Mucosa of rectum (tissue), 2 donors: ENCODE measurements at regions not wholly inside any gene's neighbourhood (a gene's known extent, or its start where the extent isn't known, plus 50 kb on each side); places are given as distances from the start of the nearest gene placed in this dataset.

ENCODE experiments used
- H3K27ac ChIP-seq, 2 donors: one replicate each; pipeline ENCODE4 v1.7.0; 2013; ENCODE audit warnings: inconsistent platforms in 2 of 2, low read depth in 2 of 2, low read length in 2 of 2
- H3K27me3 ChIP-seq, 2 donors: one replicate each; pipeline ENCODE4 v1.7.0; 2013; ENCODE audit warnings: low read length in 2 of 2; ENCODE audit not compliant: control insufficient read depth in 2 of 2, insufficient read depth in 2 of 2
- H3K36me3 ChIP-seq, 2 donors: one replicate each; pipeline ENCODE4 v1.7.0; 2013; ENCODE audit warnings: low read length in 2 of 2; ENCODE audit not compliant: control insufficient read depth in 2 of 2, insufficient read depth in 2 of 2
- H3K4me1 ChIP-seq, 2 donors: one replicate each; pipeline ENCODE4 v1.7.0; 2013; ENCODE audit warnings: low read length in 2 of 2, mild to moderate bottlenecking in 1 of 2; ENCODE audit not compliant: control insufficient read depth in 2 of 2, insufficient read depth in 2 of 2
- H3K4me3 ChIP-seq, 2 donors: one replicate each; pipeline ENCODE4 v1.7.0; 2013; ENCODE audit warnings: low read length in 2 of 2
- H3K9ac ChIP-seq, 2 donors: one replicate each; pipeline ENCODE4 v1.7.0; 2013; ENCODE audit warnings: low read length in 2 of 2, low read depth in 1 of 2, mild to moderate bottlenecking in 1 of 2
- H3K9me3 ChIP-seq, 2 donors: one replicate each; pipeline ENCODE4 v1.7.0; 2013; ENCODE audit warnings: low read length in 2 of 2; ENCODE audit not compliant: control insufficient read depth in 2 of 2
- donor health status: healthy.
- donor health status: Normal muscosa, but diverticular disease.

GRCh38 chr6:92791403-92791802 is 628.0 kb downstream of the EPHA7 start:
- Histone ChIP-seq H3K9me3 (no peaks in the 10 kb centered on the region), H3K27ac (no peak overlapping the region), H3K36me3 (no peaks in the 10 kb centered on the region), H3K4me3 (no peak overlapping the region), H3K9ac (no peak overlapping the region), H3K4me1 (no peaks in the 10 kb centered on the region), H3K27me3 (no peaks in the 10 kb centered on the region)

GRCh38 chr6:92790381-92790780 is 629.0 kb downstream of the EPHA7 start:
- Histone ChIP-seq H3K4me1 (no peaks in the 10 kb centered on the region), H3K27me3 (no peaks in the 10 kb centered on the region), H3K27ac (no peak overlapping the region), H3K9ac (no peak overlapping the region), H3K9me3 (no peaks in the 10 kb centered on the region), H3K4me3 (no peak overlapping the region), H3K36me3 (no peaks in the 10 kb centered on the region)

DNA sequence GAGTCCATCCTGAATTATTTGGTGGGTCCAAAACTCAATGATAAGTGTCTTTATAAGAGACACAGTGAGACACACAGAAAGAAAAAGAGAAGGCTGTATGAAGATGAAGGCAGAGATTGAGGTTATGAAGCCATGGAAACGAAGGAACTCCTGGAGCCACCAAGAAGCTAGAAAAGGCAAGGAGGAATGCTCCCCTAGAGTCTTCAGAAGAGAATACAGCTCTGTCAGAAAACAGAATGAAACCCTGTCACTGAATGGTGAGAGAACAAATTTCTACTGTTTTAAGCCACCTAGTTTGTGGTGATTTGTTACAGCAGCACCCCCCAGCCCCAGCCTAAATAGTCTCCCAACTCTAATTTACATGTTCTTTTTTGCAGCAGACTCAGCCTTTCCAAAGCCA is 635.1 kb downstream of the EPHA7 start:
- H3K9ac ChIP-seq: no peak overlapping the region
- H3K4me1 ChIP-seq: no peaks in the 10 kb centered on the region
- H3K36me3 ChIP-seq: no peaks in the 10 kb centered on the region
- H3K4me3 ChIP-seq: no peak overlapping the region
- H3K27ac ChIP-seq: no peak overlapping the region
- H3K27me3 ChIP-seq: no peaks in the 10 kb centered on the region
- no peaks in the 10 kb centered on the region for H3K9me3 ChIP-seq

- Histone ChIP-seq H3K9ac (no peak overlapping the region), H3K4me1 (no peaks in the 10 kb centered on the region), H3K36me3 (no peaks in the 10 kb centered on the region), H3K27ac (no peak overlapping the region), H3K27me3 (no peaks in the 10 kb centered on the region), H3K9me3 (no peaks in the 10 kb centered on the region), H3K4me3 (no peak overlapping the region)
These were observed 639.6 kb downstream of the EPHA7 start for GRCh38 chr6:92779746-92780145.

- Histone ChIP-seq H3K9me3 (no peaks in the 10 kb centered on the region), H3K4me3 (no peak overlapping the region), H3K36me3 (no peaks in the 10 kb centered on the region), H3K4me1 (no peaks in the 10 kb centered on the region), H3K9ac (no peak overlapping the region), H3K27me3 (no peaks in the 10 kb centered on the region), H3K27ac (no peak overlapping the region)
These were observed 642.1 kb downstream of the EPHA7 start for GRCh38 chr6:92777146-92777740.

GRCh38 chr6:92770540-92770939 is 648.8 kb downstream of the EPHA7 start:
- Histone ChIP-seq H3K4me3 (no peak overlapping the region), H3K4me1 (no peaks in the 10 kb centered on the region), H3K9ac (no peak overlapping the region), H3K27me3 (no peaks in the 10 kb centered on the region), H3K27ac (no peak overlapping the region), H3K9me3 (no peaks in the 10 kb centered on the region), H3K36me3 (no peaks in the 10 kb centered on the region)

DNA sequence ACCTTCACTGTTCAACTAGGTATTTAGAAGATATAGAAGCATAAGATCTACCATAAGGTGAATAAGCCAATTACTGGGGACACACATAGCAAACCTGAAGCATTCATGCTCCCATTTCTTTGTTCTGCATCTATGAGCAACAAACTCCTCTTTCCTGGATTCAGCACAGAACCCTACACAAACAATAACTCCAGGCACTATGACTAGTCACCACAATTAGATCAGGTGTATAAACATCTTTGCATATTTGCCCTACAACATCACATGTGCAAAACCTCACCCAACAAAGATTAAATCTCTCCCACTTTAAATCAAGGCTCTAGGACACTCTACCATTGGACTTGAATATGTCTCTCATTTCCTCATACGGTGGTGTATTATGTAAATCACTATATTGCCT is 652.3 kb downstream of the EPHA7 start:
- H3K9me3 ChIP-seq: no peaks in the 10 kb centered on the region
- H3K27ac ChIP-seq: no peak overlapping the region
- H3K27me3 ChIP-seq: no peaks in the 10 kb centered on the region
- no peaks in the 10 kb centered on the region for H3K36me3 ChIP-seq
- no peak overlapping the region for H3K4me3 ChIP-seq
- no peak overlapping the region for H3K9ac ChIP-seq
- H3K4me1 ChIP-seq: no peaks in the 10 kb centered on the region

- no peaks in the 10 kb centered on the region for H3K4me1 ChIP-seq
- H3K27me3 ChIP-seq: no peaks in the 10 kb centered on the region
- no peaks in the 10 kb centered on the region for H3K9me3 ChIP-seq
- no peak overlapping the region for H3K27ac ChIP-seq
- no peaks in the 10 kb centered on the region for H3K36me3 ChIP-seq
- no peak overlapping the region for H3K9ac ChIP-seq
- H3K4me3 ChIP-seq: no peak overlapping the region
These were observed 655.7 kb downstream of the EPHA7 start for GRCh38 chr6:92763680-92764079.

GRCh38 chr6:92763274-92763584 is 656.1 kb downstream of the EPHA7 start:
- H3K36me3 ChIP-seq: no peaks in the 10 kb centered on the region
- no peak overlapping the region for H3K27ac ChIP-seq
- H3K9ac ChIP-seq: no peak overlapping the region
- H3K9me3 ChIP-seq: no peaks in the 10 kb centered on the region
- no peaks in the 10 kb centered on the region for H3K4me1 ChIP-seq
- H3K27me3 ChIP-seq: no peaks in the 10 kb centered on the region
- no peak overlapping the region for H3K4me3 ChIP-seq

DNA sequence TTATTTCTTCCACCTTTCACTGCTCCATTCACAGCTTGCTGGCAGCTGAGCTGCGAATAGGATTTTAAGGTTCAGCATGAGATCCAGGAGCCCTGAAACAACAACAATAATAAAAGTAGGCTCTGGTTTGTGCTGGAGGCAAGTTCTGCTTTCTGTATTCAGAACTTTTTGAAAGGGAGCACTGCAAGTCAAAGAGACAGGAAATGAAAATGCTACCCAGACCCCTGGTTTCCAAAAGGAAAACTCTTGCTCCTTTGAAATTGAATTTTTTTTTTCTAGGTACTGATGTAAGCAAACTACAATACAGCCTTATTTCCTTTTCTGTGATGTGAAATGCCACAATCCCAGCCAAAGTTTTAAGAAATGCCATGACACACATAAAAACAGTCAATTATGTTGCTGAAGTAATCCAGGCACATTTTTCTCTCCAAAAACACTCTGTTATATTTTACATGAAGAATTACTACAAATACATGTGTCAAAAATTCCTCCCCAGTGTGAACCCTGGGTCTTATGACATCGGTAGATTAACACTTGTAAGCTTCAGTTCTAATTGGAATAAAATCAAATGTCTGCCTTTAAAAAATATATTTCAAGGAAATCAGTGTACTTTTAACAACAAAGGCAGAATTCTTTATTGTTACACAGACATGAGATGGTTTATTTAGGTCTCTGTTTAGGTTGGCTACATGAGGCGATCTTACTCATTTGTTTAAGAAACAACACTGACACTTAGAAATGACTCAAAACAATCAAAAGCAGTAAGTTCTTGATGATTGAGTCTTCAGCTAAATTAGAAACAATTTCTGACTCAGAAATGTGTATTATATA is 656.7 kb downstream of the EPHA7 start:
- Histone ChIP-seq H3K27ac (no peak overlapping the region), H3K9ac (no peak overlapping the region), H3K4me3 (no peak overlapping the region), H3K36me3 (no peaks in the 10 kb centered on the region), H3K27me3 (no peaks in the 10 kb centered on the region), H3K9me3 (no peaks in the 10 kb centered on the region), H3K4me1 (no peaks in the 10 kb centered on the region)
